NCI-H510A treated with DMSO at 0.1 percent for 48 hours (cell line): ENCODE measurements at regions not wholly inside any gene's neighbourhood (a gene's known extent, or its start where the extent isn't known, plus 50 kb on each side); places are given as distances from the start of the nearest gene placed in this dataset.
"Not testable (repeated sequence)": the region's sequence is repeated elsewhere in the genome, so short reads cannot be mapped to it uniquely, and the experiment has no call there.

Experiments
- DNase-seq: peaks from one replicate; lab custom pipeline; 2025; lab: John Stamatoyannopoulos, UW

GRCh38 chr20:57787151-57787989 lies 77.6 kb upstream of the PMEPA1 start:
- no peak for DNase-seq

- DNase-seq: no peak
Measured at GRCh38 chr20:57786304-57786932, 76.6 kb upstream of the PMEPA1 start.

- DNase-seq: no peak
Measured at GRCh38 chr20:57785720-57786119, 75.9 kb upstream of the PMEPA1 start.

- DNase-seq: no peak
Measured at GRCh38 chr20:57785061-57785460, 75.2 kb upstream of the PMEPA1 start.

- DNase-seq: no peak
Measured at GRCh38 chr20:57783956-57784837, 74.4 kb upstream of the PMEPA1 start.

GRCh38 chr20:57783196-57783595 lies 73.4 kb upstream of the PMEPA1 start:
- no peak for DNase-seq

GRCh38 chr20:57782631-57783041 lies 72.8 kb upstream of the PMEPA1 start:
- no peak for DNase-seq

- no peak for DNase-seq
Measured at GRCh38 chr20:57781901-57782300, 72.1 kb upstream of the PMEPA1 start.

- DNase-seq: no peak
Measured at GRCh38 chr20:57780906-57781305, 71.1 kb upstream of the PMEPA1 start.

- no peak for DNase-seq
Measured at GRCh38 chr20:57780398-57780797, 70.6 kb upstream of the PMEPA1 start.

GRCh38 chr20:57779401-57780003 lies 69.7 kb upstream of the PMEPA1 start:
- no peak for DNase-seq

GRCh38 chr20:57777911-57778310 lies 68.1 kb upstream of the PMEPA1 start:
- no peak for DNase-seq

- DNase-seq: no peak
Measured at GRCh38 chr20:57774951-57775350, 65.1 kb upstream of the PMEPA1 start.

- no peak for DNase-seq
Measured at GRCh38 chr20:57774111-57774880, 64.5 kb upstream of the PMEPA1 start.

- DNase-seq: no peak
Measured at GRCh38 chr20:57773059-57773815, 63.4 kb upstream of the PMEPA1 start.

GRCh38 chr20:57772349-57772964 lies 62.6 kb upstream of the PMEPA1 start:
- DNase-seq: no peak

GRCh38 chr20:57770852-57771720 lies 61.3 kb upstream of the PMEPA1 start:
- DNase-seq: no peak

- not testable (repeated sequence) for DNase-seq
Measured at GRCh38 chr20:57770401-57770800, 60.6 kb upstream of the PMEPA1 start.

GRCh38 chr20:57769756-57770155 lies 59.9 kb upstream of the PMEPA1 start:
- DNase-seq: no peak
